ENCODE measurements at regions not wholly inside any gene's neighbourhood (a gene's known extent, or its start where the extent isn't known, plus 50 kb on each side); places are given as distances from the start of the nearest gene placed in this dataset.

GRCh38 chr21:35900539-35900938 is 159.8 kb downstream of the SETD4 start:
- WGBS (ENCODE audit: insufficient coverage, insufficient read length) = no CpG with 5 or more reads among the region's 4 CpGs
- H3K27ac ChIP-seq (ENCODE audit: low read length) = no peak overlapping the region
- DNase-seq (ENCODE audit: low read depth, low spot score) = no peak
- H3K4me3 ChIP-seq (ENCODE audit: low read length) = no peak overlapping the region
- peaks cover 2% of the 10 kb centered on the region; the same call in 1 of the 2 replicates for H3K9me3 ChIP-seq (ENCODE audit: control insufficient read depth, insufficient read depth, low read length)
- no peaks in the 10 kb centered on the region for H3K27me3 ChIP-seq (ENCODE audit: control insufficient read depth, insufficient read depth, low read length)
- H3K4me1 ChIP-seq (ENCODE audit: control insufficient read depth, insufficient read depth, low read length) = peaks cover 2% of the 10 kb centered on the region; the same call in 1 of the 2 replicates
- no peaks in the 10 kb centered on the region for H3K36me3 ChIP-seq (ENCODE audit: control insufficient read depth, insufficient read depth, low read length)

- WGBS (ENCODE audit: insufficient coverage, insufficient read length) = no CpG with 5 or more reads among the region's 3 CpGs
These were observed 164.3 kb downstream of the SETD4 start for GRCh38 chr21:35896060-35896459.

GRCh38 chr21:35895598-35895997 is 164.7 kb downstream of the SETD4 start:
- Histone ChIP-seq H3K36me3 (ENCODE audit: control insufficient read depth, insufficient read depth, low read length) (no peaks in the 10 kb centered on the region), H3K4me3 (ENCODE audit: low read length) (no peak overlapping the region), H3K27me3 (ENCODE audit: control insufficient read depth, insufficient read depth, low read length) (no peaks in the 10 kb centered on the region), H3K4me1 (ENCODE audit: control insufficient read depth, insufficient read depth, low read length) (no peaks in the 10 kb centered on the region), H3K27ac (ENCODE audit: low read length) (no peak overlapping the region), H3K9me3 (ENCODE audit: control insufficient read depth, insufficient read depth, low read length) (peaks cover 2% of the 10 kb centered on the region; the same call in 1 of the 2 replicates)
- no peak for DNase-seq (ENCODE audit: low read depth, low spot score)
- WGBS (ENCODE audit: insufficient coverage, insufficient read length) = no CpG with 5 or more reads among the region's 2 CpGs

More at GRCh38 chr21:35896060-35896459, 164.3 kb downstream of the SETD4 start:
- Histone ChIP-seq H3K4me1 (ENCODE audit: control insufficient read depth, insufficient read depth, low read length) (no peaks in the 10 kb centered on the region), H3K27ac (ENCODE audit: low read length) (no peak overlapping the region), H3K9me3 (ENCODE audit: control insufficient read depth, insufficient read depth, low read length) (peaks cover 2% of the 10 kb centered on the region; the same call in 1 of the 2 replicates), H3K27me3 (ENCODE audit: control insufficient read depth, insufficient read depth, low read length) (no peaks in the 10 kb centered on the region), H3K36me3 (ENCODE audit: control insufficient read depth, insufficient read depth, low read length) (no peaks in the 10 kb centered on the region), H3K4me3 (ENCODE audit: low read length) (no peak overlapping the region)
- DNase-seq (ENCODE audit: low read depth, low spot score) = no peak

- H3K27me3 ChIP-seq (ENCODE audit: control insufficient read depth, insufficient read depth, low read length) = no peaks in the 10 kb centered on the region
- no peak overlapping the region for H3K27ac ChIP-seq (ENCODE audit: low read length)
- WGBS (ENCODE audit: insufficient coverage, insufficient read length) = no CpG with 5 or more reads among the region's 3 CpGs
- no peaks in the 10 kb centered on the region for H3K4me1 ChIP-seq (ENCODE audit: control insufficient read depth, insufficient read depth, low read length)
- no peaks in the 10 kb centered on the region for H3K36me3 ChIP-seq (ENCODE audit: control insufficient read depth, insufficient read depth, low read length)
- peaks cover 2% of the 10 kb centered on the region; the same call in 1 of the 2 replicates for H3K9me3 ChIP-seq (ENCODE audit: control insufficient read depth, insufficient read depth, low read length)
- no peak overlapping the region for H3K4me3 ChIP-seq (ENCODE audit: low read length)
- no peak for DNase-seq (ENCODE audit: low read depth, low spot score)
These were observed 167.2 kb downstream of the SETD4 start for GRCh38 chr21:35893156-35893555.

DNA sequence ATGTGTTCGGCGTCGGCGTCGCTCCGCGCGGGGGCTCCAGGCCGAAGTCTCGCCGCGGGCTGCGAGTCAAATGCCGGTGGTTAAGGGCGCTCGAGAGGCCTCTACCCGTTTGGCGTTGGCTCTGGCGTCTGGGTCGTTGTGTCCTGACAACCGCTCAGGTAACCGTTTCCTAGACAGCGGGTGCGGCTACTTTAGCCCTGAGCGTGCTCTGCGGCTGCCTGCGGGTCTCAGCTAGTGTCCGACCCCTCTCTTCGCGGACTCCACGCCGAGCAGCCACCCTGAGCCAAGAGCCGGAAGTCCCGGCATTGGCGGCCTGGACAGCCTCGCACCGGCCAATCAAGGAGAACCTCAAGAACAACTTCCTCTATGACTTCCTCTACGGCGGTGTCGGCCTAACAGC is 173.4 kb downstream of the SETD4 start:
- no peaks in the 10 kb centered on the region for H3K36me3 ChIP-seq (ENCODE audit: control insufficient read depth, insufficient read depth, low read length)
- H3K4me3 ChIP-seq (ENCODE audit: low read length) = no peak overlapping the region
- H3K4me1 ChIP-seq (ENCODE audit: control insufficient read depth, insufficient read depth, low read length) = no peaks in the 10 kb centered on the region
- no peak overlapping the region for H3K27ac ChIP-seq (ENCODE audit: low read length)
- no peaks in the 10 kb centered on the region for H3K9me3 ChIP-seq (ENCODE audit: control insufficient read depth, insufficient read depth, low read length)
- no CpG with 5 or more reads among the region's 40 CpGs for WGBS (ENCODE audit: insufficient coverage, insufficient read length)
- no peaks in the 10 kb centered on the region for H3K27me3 ChIP-seq (ENCODE audit: control insufficient read depth, insufficient read depth, low read length)
- no peak for DNase-seq (ENCODE audit: low read depth, low spot score)

DNA sequence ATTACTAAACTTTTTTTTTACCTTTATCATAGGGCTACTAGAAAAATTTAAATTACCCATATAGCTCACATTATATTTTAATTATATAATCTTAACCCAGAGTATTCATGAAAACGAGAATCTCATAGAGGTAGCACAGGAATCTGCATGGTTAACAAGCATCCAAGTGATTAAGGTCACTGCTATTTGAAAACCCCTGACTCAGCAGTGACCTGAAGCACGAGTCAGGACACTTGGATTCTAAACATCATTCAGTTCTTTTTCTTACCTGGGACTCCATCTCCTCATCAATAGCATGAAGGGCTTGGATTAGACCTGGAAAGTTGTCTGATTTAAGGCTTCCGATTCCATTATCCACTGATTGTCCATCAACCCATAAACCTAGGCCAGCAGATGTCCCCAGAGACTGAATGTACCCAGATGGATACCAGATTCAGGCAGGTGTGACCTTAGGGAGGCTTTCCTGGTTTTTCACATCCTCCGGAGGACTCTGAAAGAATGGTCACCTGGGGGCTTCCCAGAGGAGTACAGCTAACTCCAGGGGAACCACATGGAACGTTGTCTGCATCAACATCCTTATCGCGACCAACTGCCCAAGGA is 174.3 kb downstream of the SETD4 start:
- H3K36me3 ChIP-seq (ENCODE audit: control insufficient read depth, insufficient read depth, low read length) = no peaks in the 10 kb centered on the region
- WGBS (ENCODE audit: insufficient coverage, insufficient read length) = no CpG with 5 or more reads among the region's 7 CpGs
- no peak for DNase-seq (ENCODE audit: low read depth, low spot score)
- no peaks in the 10 kb centered on the region for H3K9me3 ChIP-seq (ENCODE audit: control insufficient read depth, insufficient read depth, low read length)
- no peaks in the 10 kb centered on the region for H3K4me1 ChIP-seq (ENCODE audit: control insufficient read depth, insufficient read depth, low read length)
- H3K27ac ChIP-seq (ENCODE audit: low read length) = no peak overlapping the region
- H3K4me3 ChIP-seq (ENCODE audit: low read length) = no peak overlapping the region
- no peaks in the 10 kb centered on the region for H3K27me3 ChIP-seq (ENCODE audit: control insufficient read depth, insufficient read depth, low read length)

- Histone ChIP-seq H3K4me3 (ENCODE audit: low read length) (no peak overlapping the region), H3K36me3 (ENCODE audit: control insufficient read depth, insufficient read depth, low read length) (no peaks in the 10 kb centered on the region), H3K4me1 (ENCODE audit: control insufficient read depth, insufficient read depth, low read length) (no peaks in the 10 kb centered on the region), H3K27me3 (ENCODE audit: control insufficient read depth, insufficient read depth, low read length) (no peaks in the 10 kb centered on the region), H3K9me3 (ENCODE audit: control insufficient read depth, insufficient read depth, low read length) (no peaks in the 10 kb centered on the region), H3K27ac (ENCODE audit: low read length) (no peak overlapping the region)
- no peak for DNase-seq (ENCODE audit: low read depth, low spot score)
- no CpG with 5 or more reads among the region's 10 CpGs for WGBS (ENCODE audit: insufficient coverage, insufficient read length)
These were observed 177.5 kb downstream of the SETD4 start for GRCh38 chr21:35882791-35883240.

DNA sequence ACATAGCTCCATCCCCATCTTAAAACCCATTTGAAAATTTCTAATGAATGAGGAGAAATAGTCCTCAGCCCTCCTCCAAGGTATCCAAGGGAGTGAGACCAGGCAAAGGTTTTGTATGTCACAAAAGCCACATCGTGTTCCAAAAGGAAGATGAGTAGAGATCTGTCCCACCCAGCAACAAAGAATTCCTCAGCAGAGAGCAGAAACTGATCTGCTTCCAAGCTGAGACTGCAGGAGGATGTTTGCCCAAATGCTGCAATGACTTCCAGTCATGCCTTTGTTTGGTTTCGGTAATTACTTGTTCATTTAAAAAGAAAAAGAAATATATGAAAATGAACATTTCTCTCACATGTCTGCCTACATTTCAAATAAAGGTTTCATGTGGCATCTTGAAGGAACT is 186.9 kb downstream of the SETD4 start:
- no peaks in the 10 kb centered on the region for H3K4me1 ChIP-seq (ENCODE audit: control insufficient read depth, insufficient read depth, low read length)
- no peak overlapping the region for H3K4me3 ChIP-seq (ENCODE audit: low read length)
- no peaks in the 10 kb centered on the region for H3K27me3 ChIP-seq (ENCODE audit: control insufficient read depth, insufficient read depth, low read length)
- H3K27ac ChIP-seq (ENCODE audit: low read length) = no peak overlapping the region
- WGBS (ENCODE audit: insufficient coverage, insufficient read length) = no CpG with 5 or more reads among the region's 2 CpGs
- H3K9me3 ChIP-seq (ENCODE audit: control insufficient read depth, insufficient read depth, low read length) = no peaks in the 10 kb centered on the region
- no peaks in the 10 kb centered on the region for H3K36me3 ChIP-seq (ENCODE audit: control insufficient read depth, insufficient read depth, low read length)
- no peak for DNase-seq (ENCODE audit: low read depth, low spot score)

GRCh38 chr21:35871906-35872305 is 188.4 kb downstream of the SETD4 start:
- no peaks in the 10 kb centered on the region for H3K27me3 ChIP-seq (ENCODE audit: control insufficient read depth, insufficient read depth, low read length)
- DNase-seq (ENCODE audit: low read depth, low spot score) = no peak
- WGBS (ENCODE audit: insufficient coverage, insufficient read length) = no CpG with 5 or more reads among the region's 2 CpGs

DNA sequence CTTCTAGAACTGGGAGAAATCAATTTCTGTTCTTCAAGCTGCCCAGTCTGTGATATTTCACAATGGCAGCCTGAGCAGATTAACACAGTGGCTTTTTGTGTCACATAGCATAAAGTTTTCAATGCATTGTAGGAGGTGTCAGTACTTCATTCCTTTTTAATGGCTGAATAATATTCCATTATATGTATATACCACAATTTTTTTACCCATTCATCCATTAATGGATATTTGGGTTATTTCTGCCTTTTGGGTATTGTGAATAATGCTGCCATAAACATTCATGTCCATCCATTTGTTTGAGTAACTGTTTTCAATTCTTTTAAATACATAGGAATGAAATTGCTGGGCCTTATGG is 191.5 kb downstream of the SETD4 start:
- H3K27me3 ChIP-seq (ENCODE audit: control insufficient read depth, insufficient read depth, low read length) = no peaks in the 10 kb centered on the region
- H3K27ac ChIP-seq (ENCODE audit: low read length) = no peak overlapping the region
- H3K9me3 ChIP-seq (ENCODE audit: control insufficient read depth, insufficient read depth, low read length) = no peaks in the 10 kb centered on the region
- DNase-seq (ENCODE audit: low read depth, low spot score) = no peak
- H3K36me3 ChIP-seq (ENCODE audit: control insufficient read depth, insufficient read depth, low read length) = no peaks in the 10 kb centered on the region
- H3K4me1 ChIP-seq (ENCODE audit: control insufficient read depth, insufficient read depth, low read length) = no peaks in the 10 kb centered on the region
- H3K4me3 ChIP-seq (ENCODE audit: low read length) = no peak overlapping the region

More at GRCh38 chr21:35871906-35872305, 188.4 kb downstream of the SETD4 start:
- Histone ChIP-seq H3K27ac (ENCODE audit: low read length) (no peak overlapping the region), H3K9me3 (ENCODE audit: control insufficient read depth, insufficient read depth, low read length) (no peaks in the 10 kb centered on the region), H3K4me1 (ENCODE audit: control insufficient read depth, insufficient read depth, low read length) (no peaks in the 10 kb centered on the region), H3K4me3 (ENCODE audit: low read length) (no peak overlapping the region), H3K36me3 (ENCODE audit: control insufficient read depth, insufficient read depth, low read length) (no peaks in the 10 kb centered on the region)

Measured in iPS DF 6.9 (cell line).